HG03432 (cell line): ENCODE measurements at regions not wholly inside any gene's neighbourhood (a gene's known extent, or its start where the extent isn't known, plus 50 kb on each side); places are given as distances from the start of the nearest gene placed in this dataset.
"Not testable (repeated sequence)": the region's sequence is repeated elsewhere in the genome, so short reads cannot be mapped to it uniquely, and the experiment has no call there.

ENCODE experiments used
- ATAC-seq: cut with Tn5 transposase; IDR thresholded peaks from one replicate; pipeline ENCODE4 v1.9.1; 2021; ENCODE audit warnings: mild to moderate bottlenecking, moderate library complexity; ENCODE audit not compliant: unreplicated experiment

GRCh38 chr2:71926876-71927756 lies 220.5 kb downstream of the CYP26B1 start:
- no peak for ATAC-seq

- no peak for ATAC-seq
These were observed 221.6 kb downstream of the CYP26B1 start for GRCh38 chr2:71926089-71926447.

- no peak for ATAC-seq
These were observed 222.2 kb downstream of the CYP26B1 start for GRCh38 chr2:71925268-71926088.

DNA sequence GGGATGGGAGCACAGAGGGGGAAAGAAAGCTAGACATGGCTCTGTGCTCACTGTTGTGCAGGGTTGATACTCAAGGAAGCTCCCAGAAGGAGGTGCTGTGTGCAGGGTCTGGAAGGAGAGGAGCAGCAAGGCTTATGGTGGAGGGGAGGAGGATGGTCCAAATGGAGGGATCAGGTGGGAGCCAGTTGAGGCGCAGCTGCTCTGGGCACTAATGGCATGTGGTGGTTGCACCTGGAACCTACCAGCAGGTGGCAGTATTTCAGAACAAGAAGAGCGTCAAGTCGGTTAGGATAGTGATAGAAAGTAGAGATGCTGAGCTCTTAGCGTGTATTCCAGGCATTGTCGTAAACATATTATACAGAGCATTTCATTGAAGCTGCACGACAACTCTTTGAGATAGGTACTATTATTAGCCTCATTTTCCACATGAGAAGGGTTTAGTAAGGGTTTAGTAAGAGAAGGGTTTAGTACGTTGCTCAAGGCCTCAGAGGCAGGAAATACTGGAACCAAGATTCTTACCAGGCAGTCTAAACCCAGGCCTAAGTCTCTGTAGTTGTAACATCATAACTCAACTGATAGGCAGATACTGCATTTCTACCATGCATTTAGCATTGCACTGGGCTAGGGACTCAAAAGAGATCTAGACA lies 223.7 kb downstream of the CYP26B1 start:
- ATAC-seq = peak; percentile 83

GRCh38 chr2:71923143-71923525 lies 224.5 kb downstream of the CYP26B1 start:
- no peak for ATAC-seq

- ATAC-seq = no peak
These were observed 225.0 kb downstream of the CYP26B1 start for GRCh38 chr2:71922499-71923142.

GRCh38 chr2:71922091-71922490 lies 225.6 kb downstream of the CYP26B1 start:
- ATAC-seq = no peak

DNA sequence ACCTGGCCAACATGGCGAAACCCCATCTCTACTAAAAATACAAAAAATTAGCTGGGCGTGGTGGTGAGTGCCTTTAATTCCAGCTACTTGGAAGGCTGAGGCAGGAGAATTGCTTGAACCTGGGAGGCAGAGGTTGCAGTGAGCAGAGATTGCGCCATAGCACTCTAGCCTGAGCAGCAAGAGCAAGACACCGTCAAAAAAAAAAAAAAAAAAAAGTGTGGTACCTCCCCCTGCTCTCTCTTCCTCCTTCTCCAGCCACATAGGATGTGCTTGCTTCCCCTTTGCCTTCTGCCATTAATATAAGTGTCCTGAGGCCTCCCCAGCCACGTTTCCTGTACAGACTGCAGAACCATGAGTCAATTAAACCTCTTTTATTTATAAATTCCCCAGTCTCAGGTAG lies 226.8 kb downstream of the CYP26B1 start:
- ATAC-seq = not testable (repeated sequence)

GRCh38 chr2:71919708-71920107 lies 228.0 kb downstream of the CYP26B1 start:
- no peak for ATAC-seq

DNA sequence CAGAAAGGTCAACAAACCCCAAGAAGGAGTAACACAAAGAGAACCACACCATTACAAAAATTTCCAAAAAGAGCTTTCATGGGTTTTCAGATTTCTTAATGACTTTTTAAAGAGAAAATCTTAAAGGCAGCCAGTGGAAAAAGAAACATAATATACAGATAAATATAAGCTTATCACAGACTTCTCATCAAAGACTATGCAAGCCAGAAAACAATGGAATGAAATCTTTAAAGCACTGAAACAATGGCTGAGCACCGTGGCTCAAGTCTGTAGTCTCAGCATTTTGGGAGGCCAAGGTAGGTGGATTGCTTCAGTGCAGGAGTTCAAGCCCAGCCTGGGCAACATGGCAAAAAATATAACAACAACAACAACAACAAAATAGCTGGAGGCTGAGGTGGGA lies 237.4 kb downstream of the CYP26B1 start:
- no peak for ATAC-seq

- ATAC-seq = no peak
These were observed 238.9 kb downstream of the CYP26B1 start for GRCh38 chr2:71908798-71909197.

DNA sequence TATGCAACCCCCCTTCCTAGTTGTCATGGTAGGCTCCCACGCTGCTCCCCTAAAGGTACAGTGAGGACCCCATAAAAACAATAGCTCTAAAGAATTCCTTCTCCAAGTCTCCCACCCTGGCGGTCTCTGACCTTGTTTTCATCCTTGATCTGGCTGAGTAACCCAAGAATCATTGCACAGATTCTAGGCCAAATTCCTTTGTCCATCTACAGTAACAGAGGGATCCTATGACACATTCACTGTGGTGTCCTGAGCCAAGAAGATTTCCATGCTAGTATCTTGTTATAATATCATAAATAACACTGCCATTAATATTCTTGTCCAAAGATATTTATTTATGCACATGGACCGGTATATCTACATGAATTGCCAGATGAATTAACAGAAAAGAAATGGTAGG lies 240.2 kb downstream of the CYP26B1 start:
- ATAC-seq = no peak

DNA sequence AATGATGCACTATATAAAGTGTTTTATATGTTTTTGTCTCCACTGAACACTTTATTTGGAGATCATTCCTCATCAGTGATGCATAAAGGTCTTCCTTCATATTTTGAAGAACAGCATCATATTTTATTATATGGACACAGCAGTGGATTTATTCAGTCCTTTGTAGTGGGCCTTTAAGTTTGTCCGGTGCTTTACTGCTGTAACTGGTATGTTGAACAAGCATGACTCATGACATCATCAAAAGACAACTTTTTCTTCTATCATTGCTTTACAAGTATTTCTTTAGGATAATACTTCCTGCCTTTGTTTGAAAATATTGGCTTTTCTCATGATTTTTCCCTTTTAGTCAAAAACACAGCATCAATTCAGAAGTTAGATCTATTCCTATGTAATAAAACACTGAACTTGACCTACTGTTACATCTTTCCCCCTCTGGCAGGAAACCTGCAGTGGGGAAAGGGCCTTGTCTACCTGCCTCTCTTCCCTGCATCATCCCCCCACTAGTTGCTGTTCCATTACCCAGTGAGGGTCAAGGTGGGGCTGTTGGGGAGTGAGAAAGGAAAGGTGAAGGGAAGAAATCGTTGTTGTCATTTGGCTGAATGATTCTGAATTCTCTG lies 241.2 kb downstream of the CYP26B1 start:
- no peak for ATAC-seq

DNA sequence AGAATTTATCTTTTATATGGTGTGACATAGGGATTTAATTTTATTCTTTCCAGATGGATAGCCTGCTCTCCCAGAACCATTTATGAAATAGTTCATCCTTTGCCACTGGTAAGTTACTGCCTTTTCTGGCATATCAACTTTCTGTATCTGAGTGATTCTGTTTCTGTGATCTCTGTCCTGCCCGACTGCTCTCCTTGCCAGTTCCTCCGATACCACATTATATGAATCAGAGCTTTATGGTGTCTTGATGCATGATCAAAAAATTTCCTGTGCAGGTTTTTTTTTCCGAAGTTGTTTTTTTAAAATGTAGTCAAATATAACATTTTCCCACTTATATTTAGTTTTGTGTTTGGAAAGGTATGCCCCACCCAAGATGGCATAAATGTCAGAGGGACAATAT lies 242.5 kb downstream of the CYP26B1 start:
- ATAC-seq = no peak

- ATAC-seq = no peak
These were observed 243.8 kb downstream of the CYP26B1 start for GRCh38 chr2:71903841-71904240.

GRCh38 chr2:71901466-71901865 lies 246.2 kb downstream of the CYP26B1 start:
- no peak for ATAC-seq

DNA sequence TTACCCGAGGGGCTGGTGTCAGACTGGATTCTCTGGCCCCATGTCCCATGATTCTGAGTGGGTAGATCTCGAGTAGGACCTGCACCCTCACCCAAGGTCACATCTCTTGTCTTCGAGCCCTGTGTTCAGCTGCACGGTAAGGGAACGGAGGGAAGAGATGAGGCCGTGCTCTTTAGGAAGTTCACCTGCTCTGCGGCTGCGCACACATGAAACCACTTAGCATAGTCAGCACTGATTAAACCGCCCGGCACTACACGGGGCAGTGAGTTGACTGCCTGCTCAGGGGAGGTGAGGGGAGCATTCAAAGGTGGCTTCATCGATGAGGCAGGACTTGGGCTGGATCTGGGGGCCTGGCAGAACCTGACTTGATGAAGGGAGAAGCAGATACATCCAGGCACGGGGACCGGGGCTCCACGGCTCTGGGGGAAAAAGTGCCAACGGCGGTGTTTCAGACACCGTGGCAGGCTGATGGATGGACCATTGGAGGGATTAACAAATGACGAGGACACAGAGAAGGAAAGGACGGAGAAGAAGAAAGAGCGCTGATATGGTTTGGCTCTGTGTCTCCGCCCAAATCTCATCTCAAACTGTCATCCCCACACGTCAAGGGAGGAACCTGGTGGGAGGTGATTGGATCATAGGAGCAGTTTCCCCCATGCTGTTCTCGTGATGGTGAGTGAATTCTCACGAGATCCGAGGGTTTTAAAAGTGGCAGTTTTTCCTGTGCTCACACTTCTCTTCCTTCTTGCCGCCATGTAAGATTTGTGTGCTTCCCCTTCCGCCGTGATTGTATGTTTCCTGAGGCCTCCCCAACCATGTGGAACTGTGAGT lies 248.6 kb downstream of the CYP26B1 start:
- no peak for ATAC-seq

- no peak for ATAC-seq
These were observed 249.3 kb downstream of the CYP26B1 start for GRCh38 chr2:71898375-71898774.

GRCh38 chr2:71897836-71898235 lies 249.8 kb downstream of the CYP26B1 start:
- ATAC-seq = no peak

DNA sequence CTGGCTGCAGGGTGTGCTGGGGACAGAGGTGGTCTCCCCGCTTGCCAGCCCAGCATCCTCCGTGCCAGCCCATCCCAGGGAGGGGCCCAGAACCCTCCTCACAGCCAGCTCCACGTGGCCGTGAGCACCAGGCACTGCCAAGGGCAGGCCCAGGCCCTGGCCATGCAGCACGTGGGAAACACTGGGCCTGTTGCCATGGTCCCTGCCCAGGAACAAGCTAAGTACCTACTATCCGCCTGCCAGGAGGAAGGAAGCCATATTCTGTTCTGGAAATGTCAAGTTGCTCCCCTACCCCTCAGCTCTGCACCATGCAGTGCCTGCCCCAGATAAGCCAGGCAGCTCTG lies 250.6 kb downstream of the CYP26B1 start:
- no peak for ATAC-seq
